Fibroblast of the conjunctiva (primary cell): ENCODE measurements at regions not wholly inside any gene's neighbourhood (a gene's known extent, or its start where the extent isn't known, plus 50 kb on each side); places are given as distances from the start of the nearest gene placed in this dataset.
A peak's percentile ranks its signal among the peaks of the same experiment; 100 is the strongest.

ENCODE experiments used
- DNase-seq: peaks from one replicate; pipeline ENCODE4 v3.0.0-alpha.2; 2010; ENCODE audit warnings: low read depth

GRCh38 chr3:154766765-154767503 is 313.2 kb upstream of the MME start:
- DNase-seq: no peak

DNA sequence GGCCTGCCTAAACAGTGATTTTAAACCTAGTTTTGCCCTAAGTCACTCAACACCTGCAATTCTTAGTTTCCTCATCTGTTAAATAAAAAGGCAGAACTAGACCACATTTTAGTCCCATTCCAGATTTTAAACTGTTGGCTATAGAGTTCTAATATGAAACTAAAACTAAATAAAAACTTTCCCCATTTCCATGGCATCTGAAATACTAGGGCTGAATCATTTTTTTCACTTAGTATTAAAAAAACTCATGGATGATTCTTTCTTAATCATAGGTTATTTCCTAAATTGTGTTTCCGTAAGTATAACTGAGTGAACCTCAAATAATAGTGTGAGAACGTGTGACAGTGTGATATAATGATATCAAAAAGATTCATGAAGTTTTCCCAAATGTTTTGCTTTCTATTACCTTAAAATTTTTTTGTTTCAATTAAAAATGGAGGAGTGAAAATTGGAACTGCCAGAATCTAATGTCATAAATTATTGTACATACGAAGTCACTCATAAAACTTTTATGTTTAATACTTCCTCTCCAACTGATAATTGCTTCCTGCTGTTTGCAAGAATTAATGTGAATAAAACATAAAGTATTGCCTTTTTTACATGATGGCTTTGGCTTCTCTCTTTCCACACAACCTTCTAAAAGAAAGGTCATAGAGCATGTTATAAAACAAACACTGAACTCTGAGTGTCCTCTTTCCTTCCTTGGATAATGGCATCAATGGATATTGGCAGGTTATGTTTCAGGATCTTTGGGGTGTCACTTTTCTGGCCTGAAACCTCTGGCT is 315.1 kb upstream of the MME start:
- DNase-seq: no peak

- no peak for DNase-seq
Observed at GRCh38 chr3:154762486-154762885, 317.6 kb upstream of the MME start.

GRCh38 chr3:154759966-154760365 is 320.2 kb upstream of the MME start:
- no peak for DNase-seq

DNA sequence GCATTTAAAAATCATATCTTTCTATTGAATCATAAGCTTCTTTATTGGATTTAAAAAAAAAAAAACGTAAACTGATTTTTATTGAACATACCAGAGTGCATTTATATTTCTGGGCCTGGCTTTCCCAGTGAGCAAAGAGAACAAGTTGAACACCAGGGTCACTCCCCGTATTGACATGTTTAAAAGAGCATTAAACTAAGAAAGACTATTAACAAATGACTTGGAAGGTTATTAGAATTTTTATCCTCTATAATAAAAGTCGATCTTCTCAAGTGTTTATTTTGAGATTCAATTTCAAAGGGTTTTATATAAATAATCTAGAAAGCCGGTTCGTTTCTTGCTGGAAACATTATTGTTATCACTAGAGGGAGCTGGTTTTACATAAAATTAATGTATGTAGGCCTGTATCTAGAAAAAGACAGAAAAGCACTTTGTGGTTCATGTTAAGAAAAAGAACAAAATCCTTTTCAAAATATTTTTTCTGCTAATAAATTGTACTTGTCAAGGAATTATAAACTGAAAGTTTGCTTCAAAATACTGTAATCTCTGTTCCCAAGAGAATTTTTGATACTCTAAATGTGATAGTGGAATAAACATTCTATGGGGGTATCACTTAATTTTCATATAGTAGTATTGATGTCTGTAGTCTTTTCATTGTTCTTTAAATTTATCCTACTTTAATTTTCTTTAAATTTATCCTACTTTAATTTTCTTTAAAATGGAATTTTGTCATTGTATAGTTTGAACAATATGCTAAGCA is 321.8 kb upstream of the MME start:
- peak; percentile 47 for DNase-seq

DNA sequence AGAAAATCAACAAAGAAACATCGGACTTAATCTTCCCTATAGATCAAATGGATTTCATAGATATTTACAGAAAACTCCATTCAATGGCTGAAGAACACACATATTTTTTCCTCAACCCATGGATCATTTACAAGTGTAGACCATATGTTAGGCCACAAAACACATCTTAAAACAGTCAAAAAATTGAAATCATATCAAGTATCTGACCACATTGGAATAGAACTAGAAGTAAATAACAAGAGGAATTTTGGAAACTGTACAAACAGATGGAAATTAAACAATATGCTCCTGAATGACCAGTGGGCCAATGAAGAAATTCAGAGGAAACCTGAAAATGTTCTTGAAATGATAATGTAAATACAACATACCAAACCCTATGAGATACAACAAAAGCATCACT is 323.1 kb upstream of the GPR149 start:
- DNase-seq: no peak

- no peak for DNase-seq
Observed at GRCh38 chr3:154749514-154749913, 319.5 kb upstream of the GPR149 start.

DNA sequence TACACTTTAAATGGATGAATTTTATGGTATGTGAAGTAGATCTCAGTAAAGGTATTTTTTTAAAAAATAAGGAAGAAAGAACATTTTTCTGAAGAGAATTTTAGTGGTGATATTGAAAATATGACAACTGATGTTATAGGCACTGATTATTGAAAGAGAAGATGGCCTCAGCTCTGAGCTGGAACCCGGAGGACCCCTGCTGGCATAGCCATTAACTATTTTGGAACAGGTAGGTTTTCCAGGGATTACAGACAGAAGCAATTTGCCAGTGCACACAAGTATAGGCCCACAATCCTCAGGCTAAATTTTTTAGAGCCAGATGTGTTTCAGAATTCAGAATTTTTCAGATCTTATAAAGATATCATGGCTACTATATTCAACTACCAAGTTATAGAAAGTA is 315.9 kb upstream of the GPR149 start:
- no peak for DNase-seq

- DNase-seq: no peak
Observed at GRCh38 chr3:154745122-154745521, 315.1 kb upstream of the GPR149 start.

DNA sequence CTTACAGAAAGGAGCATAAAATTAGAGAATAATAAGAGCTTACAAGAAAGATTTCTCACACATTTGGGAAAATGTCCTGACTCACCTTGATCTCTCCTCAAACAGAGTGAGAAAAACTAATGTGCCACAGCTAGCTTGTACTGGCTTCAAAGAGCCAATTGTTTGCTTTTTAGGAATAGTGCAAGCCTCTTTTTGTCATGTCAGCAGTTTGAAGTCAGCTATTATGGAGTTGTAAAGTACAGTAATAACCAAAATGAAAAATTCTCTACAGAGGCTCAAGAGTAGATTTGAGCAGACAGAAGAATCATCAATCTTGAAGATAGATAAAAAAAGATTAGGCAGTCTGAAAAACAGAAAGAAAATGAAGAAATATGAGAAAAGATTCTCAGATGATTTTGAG is 313.4 kb upstream of the GPR149 start:
- no peak for DNase-seq

DNA sequence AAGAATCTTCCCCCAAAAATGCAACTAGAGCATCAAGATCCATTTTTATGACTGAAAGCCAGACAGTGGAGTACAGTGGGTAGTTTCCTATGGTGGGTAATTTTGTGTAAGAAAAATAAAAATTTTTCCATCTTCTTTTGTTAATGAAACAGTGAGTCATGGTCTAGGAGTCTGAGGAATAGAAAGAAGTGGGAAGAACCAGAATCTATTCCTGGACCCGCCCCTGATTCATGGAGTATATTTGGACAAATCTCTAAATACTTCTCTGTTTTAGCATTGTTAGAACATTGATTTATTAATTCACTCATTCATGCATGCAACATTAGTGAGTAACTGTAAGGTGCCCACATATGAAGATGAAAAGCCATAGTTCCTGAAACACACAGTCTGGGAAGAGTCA is 304.5 kb upstream of the GPR149 start:
- DNase-seq: no peak

- no peak for DNase-seq
Observed at GRCh38 chr3:154730186-154730585, 300.2 kb upstream of the GPR149 start.

DNA sequence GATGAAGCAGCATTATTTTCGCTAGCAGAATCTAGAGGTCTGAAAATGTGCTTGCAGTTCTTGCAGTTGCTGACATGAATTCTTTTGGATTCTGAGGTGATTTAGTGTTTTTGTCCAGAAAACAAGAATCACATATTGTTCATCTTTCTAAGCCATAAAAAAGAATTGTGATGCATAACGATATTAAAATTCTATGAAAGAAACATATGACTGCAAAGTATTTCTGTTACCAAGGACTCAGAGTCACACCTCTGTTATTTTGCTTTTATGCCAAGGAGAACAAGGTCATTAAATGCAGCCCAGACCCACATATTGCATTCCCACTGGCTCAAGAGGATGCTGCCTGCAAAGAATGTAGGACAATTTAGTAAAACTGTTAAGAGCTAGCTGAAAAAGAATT is 299.8 kb upstream of the GPR149 start:
- no peak for DNase-seq

- no peak for DNase-seq
Observed at GRCh38 chr3:154728285-154728684, 298.3 kb upstream of the GPR149 start.

DNA sequence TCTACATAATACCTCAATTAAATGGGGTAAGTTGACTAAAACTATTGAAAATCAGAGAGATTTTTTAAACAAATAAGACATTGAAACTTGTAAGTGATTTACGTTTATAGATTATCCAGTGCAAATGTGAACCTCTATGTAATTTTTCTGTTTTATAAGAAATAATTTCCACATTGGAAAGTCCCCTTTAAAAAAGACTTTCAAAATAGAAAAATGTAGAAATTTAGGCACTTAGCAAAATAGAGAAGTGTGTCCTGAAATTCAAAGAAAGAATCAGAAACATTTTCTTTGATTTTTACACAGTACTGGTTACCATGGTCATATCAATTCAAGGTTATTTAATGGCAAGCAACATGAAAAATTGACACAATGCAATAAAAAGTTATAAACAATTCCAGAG is 290.9 kb upstream of the GPR149 start:
- no peak for DNase-seq

DNA sequence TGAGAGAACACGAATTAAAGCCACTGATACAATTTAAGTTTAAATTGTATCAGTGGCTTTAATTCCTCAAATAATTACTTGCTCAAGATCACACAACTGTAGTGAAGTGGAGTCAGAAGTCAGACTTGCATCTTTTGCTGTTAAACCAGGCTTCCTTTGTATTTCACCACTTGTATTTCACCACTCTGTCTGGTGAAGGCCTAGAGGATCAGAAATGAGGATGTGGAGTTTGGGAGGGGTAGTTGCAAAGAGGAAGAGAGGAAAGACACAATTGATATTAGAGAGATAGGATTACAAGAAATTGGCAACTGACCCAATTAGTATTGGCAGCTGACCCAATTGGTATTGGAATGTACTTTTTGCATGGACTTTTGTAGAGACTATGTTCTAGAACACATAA is 288.1 kb upstream of the GPR149 start:
- no peak for DNase-seq

DNA sequence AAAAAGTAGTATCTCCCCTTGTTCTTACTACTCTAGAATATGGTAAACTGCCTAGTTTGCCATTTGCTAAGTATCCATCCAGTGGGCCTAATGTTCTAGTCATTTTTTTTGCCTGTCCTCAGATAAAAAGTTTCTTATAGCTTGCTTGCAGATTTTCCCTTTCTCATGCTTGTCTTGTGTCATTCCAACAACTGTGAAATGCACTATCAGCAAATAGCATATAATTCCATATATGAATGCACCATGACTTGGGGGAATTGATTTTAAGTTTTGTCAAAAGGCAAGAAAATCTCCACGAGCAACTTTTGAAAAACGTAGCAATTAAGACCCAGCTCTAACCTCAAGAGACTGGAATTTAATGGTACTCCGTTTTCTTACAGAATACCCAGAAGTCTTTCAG is 286.2 kb upstream of the GPR149 start:
- DNase-seq: no peak

DNA sequence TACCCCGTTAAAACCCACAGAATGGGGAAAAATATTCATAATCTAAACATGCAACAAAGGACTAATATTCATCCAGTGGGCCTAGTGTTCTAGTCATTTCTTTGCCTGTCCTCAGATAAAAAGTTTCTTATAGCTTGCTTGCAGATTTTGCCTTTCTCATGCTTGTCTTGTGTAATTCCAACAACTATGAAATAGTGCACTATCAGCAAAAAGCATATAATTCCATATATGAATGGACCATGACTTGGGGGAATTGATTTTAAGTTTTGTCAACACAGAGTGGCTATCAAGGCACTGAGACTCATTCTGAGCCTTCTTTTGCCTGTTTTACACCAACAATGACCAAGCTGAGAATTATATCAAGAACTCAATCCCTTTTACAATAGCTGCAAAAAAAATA is 278.6 kb upstream of the GPR149 start:
- DNase-seq: no peak

DNA sequence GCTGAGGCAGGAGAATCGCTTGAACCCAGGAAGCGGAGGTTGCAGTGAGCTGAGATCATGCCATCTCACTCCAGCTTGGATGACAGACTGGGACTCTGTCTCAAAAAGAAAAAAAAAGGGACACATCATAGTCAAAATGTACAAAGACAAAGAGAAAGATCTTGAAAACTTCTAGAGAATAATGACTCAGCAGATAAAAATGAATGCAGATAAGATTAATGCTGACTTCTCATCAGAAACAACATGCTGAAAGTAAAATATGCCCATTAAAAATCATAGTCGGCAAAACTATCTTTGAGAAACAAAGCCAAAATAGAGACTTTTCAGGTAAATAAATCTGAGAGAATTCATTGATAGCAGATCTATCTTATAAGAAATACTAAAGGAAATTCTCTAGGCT is 271.1 kb upstream of the GPR149 start:
- DNase-seq: no peak

GRCh38 chr3:154690413-154690812 is 260.4 kb upstream of the GPR149 start:
- no peak for DNase-seq

- no peak for DNase-seq
Observed at GRCh38 chr3:154684440-154684839, 254.4 kb upstream of the GPR149 start.

DNA sequence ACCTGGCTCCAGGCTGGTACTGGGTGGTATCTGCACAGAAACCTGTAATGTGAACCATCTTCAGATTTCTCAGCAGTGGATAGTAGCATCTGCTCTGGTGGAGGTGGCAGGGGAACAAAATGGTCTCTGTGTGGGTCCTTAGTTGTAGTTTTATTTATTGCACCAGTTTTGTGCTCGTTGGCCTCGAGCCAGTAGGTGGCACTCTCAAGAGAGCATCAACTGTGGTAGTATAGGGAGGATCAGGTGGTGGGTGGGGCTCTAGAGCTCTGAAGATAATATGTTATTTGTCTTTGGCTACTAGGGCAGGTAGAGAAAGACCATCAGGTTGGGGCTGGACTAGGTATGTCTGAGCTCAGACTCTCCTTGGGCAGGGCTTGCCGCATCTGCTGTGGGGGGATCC is 254.0 kb upstream of the GPR149 start:
- no peak for DNase-seq

- no peak for DNase-seq
Observed at GRCh38 chr3:154678041-154678654, 248.2 kb upstream of the GPR149 start.
